ENCODE measurements at regions not wholly inside any gene's neighbourhood (a gene's known extent, or its start where the extent isn't known, plus 50 kb on each side); places are given as distances from the start of the nearest gene placed in this dataset.

DNA sequence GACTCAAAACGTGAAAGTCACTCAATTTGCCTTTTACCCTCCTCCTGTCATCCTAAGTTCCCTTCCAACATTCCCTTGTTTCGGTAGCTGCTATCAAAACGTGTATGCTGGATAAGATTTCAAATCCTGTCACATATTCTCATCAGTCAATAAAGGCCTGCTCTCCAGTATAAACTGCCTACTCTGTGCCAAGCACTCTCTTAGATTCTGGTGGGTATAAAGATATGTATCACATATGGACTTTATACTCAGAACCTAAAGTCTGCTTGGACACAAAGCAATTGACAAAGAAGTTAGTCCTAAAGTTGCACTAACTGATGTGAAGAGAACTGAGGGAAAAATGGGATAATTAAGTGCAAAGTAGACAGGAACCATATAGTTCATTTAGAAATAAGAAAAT lies 476.6 kb upstream of the MARCKS start (continued):
- TF ChIP-seq, protein P1, sequence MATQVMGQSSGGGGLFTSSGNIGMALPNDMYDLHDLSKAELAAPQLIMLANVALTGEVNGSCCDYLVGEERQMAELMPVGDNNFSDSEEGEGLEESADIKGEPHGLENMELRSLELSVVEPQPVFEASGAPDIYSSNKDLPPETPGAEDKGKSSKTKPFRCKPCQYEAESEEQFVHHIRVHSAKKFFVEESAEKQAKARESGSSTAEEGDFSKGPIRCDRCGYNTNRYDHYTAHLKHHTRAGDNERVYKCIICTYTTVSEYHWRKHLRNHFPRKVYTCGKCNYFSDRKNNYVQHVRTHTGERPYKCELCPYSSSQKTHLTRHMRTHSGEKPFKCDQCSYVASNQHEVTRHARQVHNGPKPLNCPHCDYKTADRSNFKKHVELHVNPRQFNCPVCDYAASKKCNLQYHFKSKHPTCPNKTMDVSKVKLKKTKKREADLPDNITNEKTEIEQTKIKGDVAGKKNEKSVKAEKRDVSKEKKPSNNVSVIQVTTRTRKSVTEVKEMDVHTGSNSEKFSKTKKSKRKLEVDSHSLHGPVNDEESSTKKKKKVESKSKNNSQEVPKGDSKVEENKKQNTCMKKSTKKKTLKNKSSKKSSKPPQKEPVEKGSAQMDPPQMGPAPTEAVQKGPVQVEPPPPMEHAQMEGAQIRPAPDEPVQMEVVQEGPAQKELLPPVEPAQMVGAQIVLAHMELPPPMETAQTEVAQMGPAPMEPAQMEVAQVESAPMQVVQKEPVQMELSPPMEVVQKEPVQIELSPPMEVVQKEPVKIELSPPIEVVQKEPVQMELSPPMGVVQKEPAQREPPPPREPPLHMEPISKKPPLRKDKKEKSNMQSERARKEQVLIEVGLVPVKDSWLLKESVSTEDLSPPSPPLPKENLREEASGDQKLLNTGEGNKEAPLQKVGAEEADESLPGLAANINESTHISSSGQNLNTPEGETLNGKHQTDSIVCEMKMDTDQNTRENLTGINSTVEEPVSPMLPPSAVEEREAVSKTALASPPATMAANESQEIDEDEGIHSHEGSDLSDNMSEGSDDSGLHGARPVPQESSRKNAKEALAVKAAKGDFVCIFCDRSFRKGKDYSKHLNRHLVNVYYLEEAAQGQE (IDR thresholded peaks at IDR 0.05; ENCODE audit: low read depth, low read length), result no peak

DNA sequence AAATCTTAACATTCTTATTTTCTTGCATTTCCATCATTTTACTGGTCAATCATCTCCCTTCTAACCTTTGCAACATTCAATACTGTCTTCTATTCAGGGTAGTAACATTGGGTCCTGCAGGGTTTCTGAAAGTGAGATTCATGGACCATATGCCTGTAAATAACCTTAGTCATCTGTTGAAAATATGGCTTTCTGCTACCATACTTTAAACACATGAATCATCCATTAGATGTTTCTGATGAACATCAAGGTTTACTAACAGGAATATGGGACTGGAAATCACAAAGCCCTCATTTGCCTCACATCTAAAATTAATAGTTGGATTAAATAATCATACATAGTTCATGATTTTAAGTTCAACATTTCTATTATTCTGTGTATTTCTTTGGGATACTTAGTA lies 475.9 kb upstream of the MARCKS start:
- POLR2A ChIA-PET, result no interaction called here
- TF ChIP-seq NFIC (IDR thresholded peaks at IDR 0.05; ENCODE audit: borderline replicate concordance) (peak; percentile 44; the same call in 1 of the 2 replicates), TAF1 (IDR thresholded peaks at IDR 0.05; ENCODE audit: borderline replicate concordance, low read depth, low read length) (no peak), JUND (IDR thresholded peaks at IDR 0.05) (peak; percentile 56; the same call in 1 of the 2 replicates), GATA2 (CRISPR knock-in tag; IDR thresholded peaks at IDR 0.05) (no peak), EP300 (IDR thresholded peaks at IDR 0.05; ENCODE audit: borderline replicate concordance in 1 of 2, low read depth in 1 of 2, low read length in 1 of 2) (peak in 1 of 2 experiments; percentile 13; a peak in 1 of 4 replicates), SMC3 (IDR thresholded peaks at IDR 0.05; ENCODE audit: low read depth, low read length) (no peak), EZH2phosphoT487 (IDR thresholded peaks at IDR 0.05; ENCODE audit: borderline replicate concordance, low read depth) (no peak), FOSL2 (IDR thresholded peaks at IDR 0.05; ENCODE audit: borderline replicate concordance, low read depth) (peak; percentile 70; the same call in 1 of the 2 replicates), NRF1 (IDR thresholded peaks at IDR 0.05; ENCODE audit: low read depth, low read length) (no peak), ELF1 (IDR thresholded peaks at IDR 0.05) (no peak), YY1 (IDR thresholded peaks at IDR 0.05; ENCODE audit: low read depth) (no peak), MXI1 (IDR thresholded peaks at IDR 0.05; ENCODE audit: low read depth, low read length) (no peak), RCOR1 (IDR thresholded peaks at IDR 0.05; ENCODE audit: low read length) (no peak), TCF12 (IDR thresholded peaks at IDR 0.05) (peak; percentile 82)
- TF ChIP-seq, protein P2, sequence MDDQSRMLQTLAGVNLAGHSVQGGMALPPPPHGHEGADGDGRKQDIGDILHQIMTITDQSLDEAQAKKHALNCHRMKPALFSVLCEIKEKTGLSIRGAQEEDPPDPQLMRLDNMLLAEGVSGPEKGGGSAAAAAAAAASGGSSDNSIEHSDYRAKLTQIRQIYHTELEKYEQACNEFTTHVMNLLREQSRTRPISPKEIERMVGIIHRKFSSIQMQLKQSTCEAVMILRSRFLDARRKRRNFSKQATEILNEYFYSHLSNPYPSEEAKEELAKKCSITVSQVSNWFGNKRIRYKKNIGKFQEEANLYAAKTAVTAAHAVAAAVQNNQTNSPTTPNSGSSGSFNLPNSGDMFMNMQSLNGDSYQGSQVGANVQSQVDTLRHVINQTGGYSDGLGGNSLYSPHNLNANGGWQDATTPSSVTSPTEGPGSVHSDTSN (IDR thresholded peaks at IDR 0.05), result peak; percentile 69
- TF ChIP-seq, protein P3, sequence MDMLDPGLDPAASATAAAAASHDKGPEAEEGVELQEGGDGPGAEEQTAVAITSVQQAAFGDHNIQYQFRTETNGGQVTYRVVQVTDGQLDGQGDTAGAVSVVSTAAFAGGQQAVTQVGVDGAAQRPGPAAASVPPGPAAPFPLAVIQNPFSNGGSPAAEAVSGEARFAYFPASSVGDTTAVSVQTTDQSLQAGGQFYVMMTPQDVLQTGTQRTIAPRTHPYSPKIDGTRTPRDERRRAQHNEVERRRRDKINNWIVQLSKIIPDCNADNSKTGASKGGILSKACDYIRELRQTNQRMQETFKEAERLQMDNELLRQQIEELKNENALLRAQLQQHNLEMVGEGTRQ (IDR thresholded peaks at IDR 0.05; ENCODE audit: borderline replicate concordance, low read depth, low read length), result no peak
- TF ChIP-seq, protein P4, sequence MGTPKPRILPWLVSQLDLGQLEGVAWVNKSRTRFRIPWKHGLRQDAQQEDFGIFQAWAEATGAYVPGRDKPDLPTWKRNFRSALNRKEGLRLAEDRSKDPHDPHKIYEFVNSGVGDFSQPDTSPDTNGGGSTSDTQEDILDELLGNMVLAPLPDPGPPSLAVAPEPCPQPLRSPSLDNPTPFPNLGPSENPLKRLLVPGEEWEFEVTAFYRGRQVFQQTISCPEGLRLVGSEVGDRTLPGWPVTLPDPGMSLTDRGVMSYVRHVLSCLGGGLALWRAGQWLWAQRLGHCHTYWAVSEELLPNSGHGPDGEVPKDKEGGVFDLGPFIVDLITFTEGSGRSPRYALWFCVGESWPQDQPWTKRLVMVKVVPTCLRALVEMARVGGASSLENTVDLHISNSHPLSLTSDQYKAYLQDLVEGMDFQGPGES (IDR thresholded peaks at IDR 0.05; ENCODE audit: low read depth, low read length), result no peak
- TF ChIP-seq, protein P5, sequence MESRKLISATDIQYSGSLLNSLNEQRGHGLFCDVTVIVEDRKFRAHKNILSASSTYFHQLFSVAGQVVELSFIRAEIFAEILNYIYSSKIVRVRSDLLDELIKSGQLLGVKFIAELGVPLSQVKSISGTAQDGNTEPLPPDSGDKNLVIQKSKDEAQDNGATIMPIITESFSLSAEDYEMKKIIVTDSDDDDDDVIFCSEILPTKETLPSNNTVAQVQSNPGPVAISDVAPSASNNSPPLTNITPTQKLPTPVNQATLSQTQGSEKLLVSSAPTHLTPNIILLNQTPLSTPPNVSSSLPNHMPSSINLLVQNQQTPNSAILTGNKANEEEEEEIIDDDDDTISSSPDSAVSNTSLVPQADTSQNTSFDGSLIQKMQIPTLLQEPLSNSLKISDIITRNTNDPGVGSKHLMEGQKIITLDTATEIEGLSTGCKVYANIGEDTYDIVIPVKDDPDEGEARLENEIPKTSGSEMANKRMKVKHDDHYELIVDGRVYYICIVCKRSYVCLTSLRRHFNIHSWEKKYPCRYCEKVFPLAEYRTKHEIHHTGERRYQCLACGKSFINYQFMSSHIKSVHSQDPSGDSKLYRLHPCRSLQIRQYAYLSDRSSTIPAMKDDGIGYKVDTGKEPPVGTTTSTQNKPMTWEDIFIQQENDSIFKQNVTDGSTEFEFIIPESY (IDR thresholded peaks at IDR 0.05; ENCODE audit: borderline replicate concordance, low read depth), result no peak
- TF ChIP-seq, protein P6, sequence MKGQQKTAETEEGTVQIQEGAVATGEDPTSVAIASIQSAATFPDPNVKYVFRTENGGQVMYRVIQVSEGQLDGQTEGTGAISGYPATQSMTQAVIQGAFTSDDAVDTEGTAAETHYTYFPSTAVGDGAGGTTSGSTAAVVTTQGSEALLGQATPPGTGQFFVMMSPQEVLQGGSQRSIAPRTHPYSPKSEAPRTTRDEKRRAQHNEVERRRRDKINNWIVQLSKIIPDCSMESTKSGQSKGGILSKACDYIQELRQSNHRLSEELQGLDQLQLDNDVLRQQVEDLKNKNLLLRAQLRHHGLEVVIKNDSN (IDR thresholded peaks at IDR 0.05; ENCODE audit: borderline replicate concordance, low read depth), result no peak

More for the DNA sequence above, 475.9 kb upstream of the MARCKS start:
- Histone ChIP-seq H3K9ac (no peak overlapping the region), H3K4me1 (ENCODE audit: control insufficient read depth in 1 of 2, insufficient read depth in 2 of 2, low read depth in 1 of 2, low read length in 1 of 2) (peaks cover 10 to 51% of the 10 kb centered on the region in 2 experiments), H3K4me2 (no peak overlapping the region), H4K20me1 (ENCODE audit: insufficient read depth) (no peaks in the 10 kb centered on the region), H3K27ac (ENCODE audit: low read depth in 2 of 2, low read length in 1 of 2) (peak overlapping the region; percentile 59 to 90; a peak in 3 of 4 replicates), H3K9me3 (no peaks in the 10 kb centered on the region), H2AFZ (ENCODE audit: low read depth) (no peak overlapping the region), H3K79me2 (ENCODE audit: insufficient read depth) (no peaks in the 10 kb centered on the region), H3K9me2 (no peaks in the 10 kb centered on the region), H3K27me3 (ENCODE audit: insufficient read depth) (no peaks in the 10 kb centered on the region), H3K36me3 (replicated peaks in 1 of 2; ENCODE audit: control insufficient read depth in 1 of 2, insufficient read depth in 2 of 2, low read length in 1 of 2) (no peaks in the 10 kb centered on the region), H3K4me3 (ENCODE audit: low read depth in 2 of 2, low read length in 1 of 2) (no peak overlapping the region), H3F3A (replicated peaks; ENCODE audit: insufficient read depth) (peaks cover 55% of the 10 kb centered on the region)
- no peak for DNase-seq
- CTCF ChIA-PET, result no interaction called here

Data from SK-N-SH (cell line).